NCI-H460 (cell line): ENCODE measurements at regions not wholly inside any gene's neighbourhood (a gene's known extent, or its start where the extent isn't known, plus 50 kb on each side); places are given as distances from the start of the nearest gene placed in this dataset.
"Not testable (repeated sequence)": the region's sequence is repeated elsewhere in the genome, so short reads cannot be mapped to it uniquely, and the experiment has no call there.

Source experiments
- DNase-seq: peaks from one replicate; pipeline ENCODE4 v3.0.0-alpha.2; 2016; ENCODE audit warnings: low read depth; ENCODE audit errors: extremely low read depth

DNA sequence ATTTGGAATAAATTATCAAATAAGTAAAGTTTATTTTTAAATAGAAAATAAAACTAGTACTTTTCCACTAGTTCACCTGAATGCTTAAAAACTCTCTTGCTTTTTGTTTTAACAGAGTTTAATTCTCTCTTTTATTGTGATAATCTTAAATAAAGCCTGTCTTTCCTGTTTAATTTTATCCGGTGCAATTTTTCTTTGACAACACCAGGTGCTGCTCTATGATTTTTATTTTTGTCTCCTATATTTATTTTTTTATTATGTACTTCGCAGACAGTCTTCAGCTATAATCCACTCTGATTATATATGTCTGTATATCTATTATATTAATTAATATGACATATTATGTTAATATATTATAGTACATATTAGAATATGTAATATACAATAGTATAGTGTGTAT, 1293.0 kb upstream of the EPHA6 start:
- DNase-seq, result no peak

DNA sequence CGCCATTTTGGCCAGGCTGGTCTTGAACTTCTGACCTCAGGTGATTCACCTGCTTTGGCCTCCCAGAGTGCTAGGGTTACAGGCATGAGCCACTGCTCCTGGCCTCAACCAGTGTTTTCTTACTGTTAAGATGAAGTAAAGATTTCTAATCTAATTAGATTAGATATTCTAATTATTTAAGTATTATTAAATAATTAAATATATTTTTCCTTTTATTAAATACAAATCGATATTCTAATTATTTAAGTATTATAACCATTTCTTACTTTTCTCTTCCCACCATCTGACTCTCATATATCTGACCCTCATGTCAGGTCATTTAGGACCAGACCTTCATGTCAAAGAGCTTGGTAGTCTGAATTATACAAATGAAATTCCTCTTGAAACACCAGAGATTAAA, 1291.9 kb upstream of the EPHA6 start:
- DNase-seq, result no peak

DNA sequence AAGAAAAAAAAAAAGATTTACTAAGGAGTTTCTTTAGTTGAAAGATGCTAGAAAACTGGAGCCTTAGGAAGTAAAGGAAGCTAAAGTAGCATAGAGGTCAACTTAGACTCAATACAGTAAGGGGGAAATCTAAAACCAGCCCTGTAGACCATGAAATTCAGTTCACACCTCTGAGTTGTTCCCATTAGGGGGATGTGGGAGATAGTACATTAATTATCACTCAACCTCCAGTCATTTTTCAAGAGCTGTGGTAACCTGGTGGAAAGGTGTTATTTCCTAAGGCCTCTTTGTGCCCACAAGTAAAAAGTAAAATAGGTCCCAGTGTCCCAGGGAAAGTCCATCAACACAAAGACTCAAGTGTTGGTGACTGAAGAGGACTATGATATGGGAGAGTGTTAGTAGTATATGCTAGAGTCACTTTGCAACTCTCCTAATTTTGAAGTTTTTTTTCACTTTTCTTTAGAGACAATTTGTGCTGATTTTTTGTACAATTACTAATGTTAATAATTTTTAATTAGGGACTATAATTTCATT, 1274.4 kb upstream of the EPHA6 start:
- DNase-seq, result no peak

DNA sequence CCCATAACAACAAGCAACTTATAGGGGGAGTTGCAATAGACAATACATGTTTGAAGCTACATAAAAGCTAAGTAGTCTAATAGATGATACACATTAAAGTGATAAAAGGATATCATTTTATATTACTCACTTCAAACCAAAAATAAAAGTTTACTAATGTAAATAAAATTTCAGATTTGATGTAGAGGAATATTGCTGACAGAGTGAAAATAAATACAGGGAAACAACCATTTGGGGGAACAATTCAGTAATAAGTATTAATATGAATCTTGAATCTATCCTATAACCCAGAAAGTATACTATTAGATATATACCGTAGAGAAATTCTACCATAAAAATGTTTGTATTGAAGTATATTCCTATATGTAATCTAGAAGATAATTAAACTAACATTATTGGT, 1248.9 kb upstream of the EPHA6 start:
- no peak for DNase-seq

DNA sequence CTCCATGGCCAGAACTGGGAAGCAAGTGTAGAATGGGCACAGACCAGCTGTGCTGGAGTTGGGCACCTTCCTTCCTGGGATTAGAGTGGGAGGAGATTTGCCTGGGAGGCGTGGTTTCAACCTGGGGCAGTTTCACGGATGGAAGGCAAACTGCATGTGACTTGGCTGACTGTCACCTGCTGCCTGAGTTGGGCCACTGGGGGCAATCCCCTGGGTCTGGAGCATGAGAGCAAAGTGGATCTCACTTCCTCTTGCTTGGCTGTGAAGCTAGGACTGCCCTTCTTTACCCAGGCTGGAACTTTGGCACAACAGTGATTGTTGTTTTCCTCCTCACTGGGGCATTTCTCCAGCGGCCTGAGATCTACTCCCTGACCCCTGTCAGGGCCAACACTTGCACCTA, 1247.0 kb upstream of the EPHA6 start:
- no peak for DNase-seq

DNA sequence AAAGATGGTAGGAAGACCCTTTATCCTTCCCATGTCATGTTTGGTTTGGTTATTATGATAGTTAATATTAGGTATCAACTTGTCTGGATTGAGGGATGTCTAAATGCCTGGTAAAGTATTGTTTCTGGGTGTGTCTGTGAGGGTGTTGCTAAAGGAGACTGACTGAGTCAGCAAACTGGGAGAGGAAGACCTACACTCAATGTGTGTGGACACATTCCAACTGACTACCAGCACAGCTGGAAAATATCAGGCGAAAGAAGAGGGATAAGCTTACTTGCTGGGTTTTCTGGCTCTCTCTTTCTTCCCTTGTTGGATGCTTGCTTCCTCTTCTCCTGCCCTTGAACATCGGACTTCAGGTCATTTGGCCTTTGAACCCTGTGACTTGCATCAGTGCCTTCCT, 1227.6 kb upstream of the EPHA6 start:
- DNase-seq, result no peak

DNA sequence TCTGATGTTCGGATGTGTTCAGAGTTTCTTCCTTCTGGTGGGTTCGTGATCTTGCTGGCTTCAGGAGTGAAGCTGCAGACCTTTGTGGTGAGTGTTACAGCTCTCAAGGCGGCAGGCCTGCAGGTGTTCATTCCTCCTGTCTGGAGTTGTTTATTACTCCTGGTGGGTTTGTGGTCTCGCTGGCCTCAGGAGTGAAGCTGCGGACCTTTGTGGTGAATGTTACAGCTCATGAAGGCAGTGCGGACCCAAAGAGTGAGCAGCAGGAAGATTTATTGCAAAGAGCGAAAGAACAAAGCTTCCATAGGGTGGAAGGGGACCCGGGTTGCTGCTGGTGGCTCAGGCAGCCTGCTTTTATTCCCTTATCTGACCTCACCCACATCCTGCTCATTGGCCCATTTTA, 1226.8 kb upstream of the EPHA6 start:
- not testable (repeated sequence) for DNase-seq

DNA sequence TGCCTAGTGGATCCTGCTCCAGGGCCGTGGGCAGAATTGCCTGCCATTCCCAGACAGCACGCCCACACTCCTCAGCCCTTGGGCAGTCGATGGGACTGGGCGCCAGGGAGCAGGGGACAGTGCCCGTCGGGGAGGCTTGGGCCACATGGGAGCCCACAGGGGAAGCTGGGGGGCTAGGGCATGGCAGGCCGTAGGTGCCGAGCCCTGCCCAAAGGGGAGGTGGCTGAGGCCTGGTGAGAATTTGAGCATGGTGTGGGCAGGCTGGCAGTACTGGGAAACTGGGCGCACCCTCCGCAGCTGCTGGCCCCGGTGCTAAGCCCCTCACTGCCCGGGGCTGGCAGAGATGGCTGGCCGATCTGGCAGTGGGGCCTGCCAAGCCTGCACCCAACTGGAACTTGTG, 1225.9 kb upstream of the EPHA6 start:
- DNase-seq, result no peak

DNA sequence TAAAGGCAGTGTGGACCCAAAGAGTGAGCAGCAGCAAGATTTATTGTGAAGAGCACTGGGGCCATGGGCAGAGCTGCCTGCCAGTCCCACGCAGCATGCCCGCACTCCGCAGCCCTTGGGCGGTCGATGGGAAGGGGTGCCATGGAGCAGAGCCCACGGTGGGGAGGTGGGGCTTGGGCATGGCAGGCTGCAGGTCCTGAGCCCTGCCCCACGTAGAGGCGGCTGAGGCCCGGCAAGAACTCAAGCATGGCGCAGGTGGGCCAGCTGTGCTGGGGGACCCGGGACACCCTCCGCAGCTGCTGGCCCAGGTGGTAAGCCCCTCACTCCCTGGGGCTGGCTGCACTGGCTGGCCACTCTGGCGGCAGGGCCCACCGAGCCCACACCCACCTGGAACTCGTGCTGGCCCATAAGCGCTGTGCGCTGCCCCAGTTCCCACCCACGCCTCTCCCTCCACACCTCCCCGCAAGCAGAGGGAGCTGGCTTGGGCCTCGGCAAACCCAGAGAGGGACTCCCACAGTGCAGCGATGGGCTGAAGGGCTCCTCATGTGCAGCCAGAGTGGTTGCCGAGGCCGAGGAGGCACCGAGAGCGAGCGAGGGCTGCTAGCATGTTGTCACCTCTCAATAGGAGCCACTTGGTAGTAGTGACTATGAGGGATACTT, 1218.8 kb upstream of the EPHA6 start:
- DNase-seq, result no peak

DNA sequence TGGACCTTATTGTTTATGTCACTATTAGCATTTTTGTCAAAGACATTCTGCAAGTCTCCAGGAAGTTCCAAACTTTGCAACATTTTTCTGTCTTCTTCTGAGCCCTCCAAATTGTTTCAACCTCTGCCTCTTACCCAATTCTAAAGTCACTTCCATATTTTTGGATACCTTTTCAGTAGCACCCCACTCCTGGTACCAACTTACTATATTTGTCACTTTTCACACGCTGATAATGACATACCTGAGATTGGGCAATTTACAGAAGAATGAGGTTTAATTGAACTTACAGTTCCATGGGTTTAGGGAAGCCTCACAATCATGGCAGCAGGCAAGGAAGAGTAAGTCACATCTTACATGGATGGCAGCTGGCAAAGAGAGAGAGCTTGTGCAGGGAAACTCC, 1206.5 kb upstream of the EPHA6 start:
- DNase-seq, result no peak

DNA sequence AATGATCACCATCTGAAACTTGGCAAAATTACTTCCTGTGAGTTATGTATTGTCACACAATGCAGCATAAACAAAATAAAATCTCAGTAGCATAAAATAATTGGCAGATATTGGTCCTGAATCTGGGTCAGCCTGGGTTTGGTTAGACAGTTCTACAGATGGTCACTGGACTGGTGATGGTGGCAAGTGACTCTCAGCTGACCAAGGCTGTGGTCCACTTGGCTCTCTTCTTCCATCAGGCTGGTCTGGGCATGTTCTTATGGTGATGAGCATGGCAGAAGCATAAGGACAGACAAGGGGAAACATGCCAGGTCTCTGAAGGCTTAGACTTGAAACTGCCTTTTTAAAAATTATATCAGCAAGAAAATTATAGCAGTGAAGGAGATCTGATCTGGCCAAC, 1205.0 kb upstream of the EPHA6 start:
- no peak for DNase-seq

DNA sequence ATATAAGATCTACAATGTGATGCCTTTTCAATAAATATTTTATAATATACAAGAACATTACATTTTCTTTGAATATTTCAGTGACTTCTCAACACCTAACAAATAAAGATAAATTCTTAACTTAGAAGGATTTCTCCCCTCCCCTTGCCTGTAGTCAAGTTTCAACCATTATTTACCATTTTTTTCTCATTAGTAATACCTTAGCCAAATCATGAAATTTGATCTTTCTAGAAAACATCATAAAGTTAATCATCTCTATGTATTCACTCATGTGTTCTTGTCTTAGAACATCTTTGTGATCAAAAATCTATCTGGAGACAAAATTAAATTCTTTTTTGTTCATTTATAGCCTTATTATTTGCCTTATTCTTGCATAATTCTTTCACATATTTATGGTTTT, 1201.8 kb upstream of the EPHA6 start:
- DNase-seq, result no peak

DNA sequence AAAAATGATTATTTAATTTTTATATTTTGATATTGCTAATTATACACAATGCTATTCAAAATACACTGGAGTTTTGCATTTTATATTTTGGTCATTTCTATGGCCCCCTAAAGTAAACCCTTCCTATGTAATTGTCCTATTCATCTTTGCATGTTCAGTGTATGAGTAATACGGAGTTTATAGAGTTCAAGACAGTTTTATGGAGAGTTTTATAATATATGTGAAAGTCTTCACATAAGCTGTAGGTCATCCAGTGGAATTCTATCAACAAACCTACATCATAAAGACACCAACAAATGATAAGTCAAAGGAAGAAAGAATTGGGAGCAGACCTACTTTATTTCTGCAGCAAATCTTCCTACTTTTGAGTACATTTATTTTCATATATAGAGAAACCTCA, 1200.4 kb upstream of the EPHA6 start:
- no peak for DNase-seq

DNA sequence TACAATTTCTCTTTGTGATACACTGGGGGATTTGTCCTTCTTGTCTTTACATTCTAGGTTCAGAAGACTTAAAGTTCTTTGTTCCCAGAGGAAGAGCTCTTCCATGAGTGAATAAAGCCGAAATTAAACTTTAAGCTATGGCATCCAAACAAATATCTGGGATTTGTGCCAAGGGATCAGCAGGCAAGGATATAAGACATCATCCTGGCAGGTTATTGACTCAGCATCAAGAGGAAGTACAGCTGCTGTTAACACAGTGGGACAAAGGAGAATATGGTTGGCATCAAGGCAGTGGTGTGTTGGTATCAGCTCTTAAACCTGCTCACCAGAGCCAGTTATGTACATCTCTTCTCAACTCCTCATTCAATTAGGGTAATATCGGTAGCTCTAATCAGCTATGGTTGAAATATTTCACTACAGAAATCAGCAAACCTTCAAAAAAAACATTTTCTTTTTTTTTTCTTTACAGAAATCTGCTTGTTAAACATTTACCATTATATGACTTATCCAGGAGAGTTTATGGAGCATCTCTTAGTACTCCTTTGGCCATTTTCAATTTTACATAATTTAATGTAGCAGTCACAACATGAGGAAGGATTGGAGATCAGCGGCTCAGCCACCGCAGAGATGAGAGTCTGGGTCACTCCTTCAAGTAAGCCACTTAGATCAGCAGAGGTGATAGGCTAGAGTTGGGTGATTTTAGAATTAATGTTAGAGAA, 1198.6 kb upstream of the EPHA6 start:
- DNase-seq, result no peak

DNA sequence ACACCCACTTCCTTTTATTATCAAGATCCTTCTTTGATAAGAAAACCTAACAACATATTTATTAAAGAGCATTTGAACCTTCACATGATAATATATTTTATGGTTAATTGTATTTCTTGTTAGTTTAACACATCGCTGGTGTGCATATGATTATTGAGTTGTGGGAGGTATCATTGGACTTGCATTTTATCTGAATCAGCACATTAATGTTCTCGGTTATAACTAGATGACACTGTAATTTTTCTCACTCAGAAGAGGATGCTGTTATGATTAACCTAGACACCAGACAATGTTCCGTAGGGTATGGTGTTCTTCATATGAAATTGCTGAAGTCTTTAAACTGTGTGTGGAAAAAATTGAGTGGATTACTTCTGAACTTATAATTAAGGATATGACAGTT, 1188.3 kb upstream of the EPHA6 start:
- DNase-seq, result no peak

DNA sequence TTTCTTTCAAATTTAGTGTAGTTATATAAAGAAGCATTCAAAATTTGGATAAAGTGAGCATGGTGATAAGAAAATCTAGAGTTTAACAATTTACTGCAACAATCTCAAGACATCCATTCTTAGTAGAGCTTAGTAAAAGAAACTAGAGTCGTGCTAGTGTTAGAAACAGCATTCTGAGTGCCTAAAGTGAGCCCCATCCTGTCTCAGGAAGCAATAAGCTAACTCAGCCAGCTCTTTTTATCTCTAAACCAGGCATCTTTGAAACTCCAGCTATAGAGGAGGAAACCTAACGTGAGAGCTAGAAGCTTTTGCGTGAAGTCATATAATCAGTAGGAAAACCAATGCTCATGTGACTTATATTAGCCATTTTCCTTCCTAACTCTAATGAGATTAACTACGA, 1187.1 kb upstream of the EPHA6 start:
- no peak for DNase-seq

DNA sequence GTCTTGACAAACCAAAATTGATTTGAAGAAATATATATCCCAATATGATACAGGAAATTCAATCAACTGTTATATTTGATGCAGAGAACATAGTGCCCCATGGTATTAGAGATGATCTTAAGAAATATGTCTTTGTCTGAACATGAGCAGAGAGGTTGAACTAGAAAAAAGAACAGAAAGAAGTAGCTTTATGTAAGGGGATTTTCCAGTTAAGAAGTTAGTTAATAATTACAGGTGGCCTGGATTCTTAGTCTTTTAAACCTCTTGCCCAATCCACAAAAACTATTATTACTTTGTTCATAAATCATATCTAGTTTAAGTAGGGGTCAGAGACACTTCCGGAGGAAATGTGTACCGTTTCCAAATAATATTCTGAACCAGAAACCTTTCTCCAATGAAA, 1186.7 kb upstream of the EPHA6 start:
- no peak for DNase-seq

DNA sequence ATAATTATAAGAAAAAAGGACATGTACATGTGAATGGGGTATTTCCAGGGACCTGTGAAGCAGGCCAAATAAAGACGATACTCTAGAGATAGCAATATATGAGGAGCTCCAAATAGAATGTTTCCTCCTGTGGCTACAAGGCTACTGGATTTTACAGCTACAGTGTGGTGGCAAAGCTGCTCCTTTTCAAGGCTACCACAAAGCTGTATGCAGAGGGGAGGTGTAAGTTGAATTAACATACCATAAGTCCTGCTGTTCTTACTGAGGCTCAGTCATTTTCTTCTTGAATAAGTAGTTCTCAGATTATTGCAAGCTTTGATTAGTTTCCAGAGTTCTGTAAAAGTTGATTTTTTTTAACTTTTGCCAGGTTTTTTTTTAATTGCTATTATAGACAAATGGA, 1184.6 kb upstream of the EPHA6 start:
- DNase-seq, result no peak

DNA sequence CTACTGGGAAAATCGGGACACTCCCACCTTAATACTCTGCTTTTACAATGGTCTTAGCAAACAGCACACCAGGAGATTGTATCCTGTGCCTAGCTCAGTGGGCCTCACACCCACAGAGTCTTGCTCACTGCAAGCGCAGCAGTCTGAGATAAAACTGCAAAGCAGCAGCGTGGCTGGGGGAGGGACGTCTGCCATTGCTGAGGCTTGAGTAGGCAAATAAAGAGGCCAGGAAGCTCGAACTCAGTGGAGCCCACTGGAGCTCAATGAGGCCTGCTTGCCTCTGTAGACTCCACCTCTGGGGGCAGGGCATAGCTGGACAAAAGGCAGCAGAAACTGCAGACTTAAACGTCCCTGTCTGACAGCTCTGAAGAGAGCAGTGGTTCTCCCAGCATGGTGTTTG, 1169.1 kb upstream of the EPHA6 start:
- no peak for DNase-seq

DNA sequence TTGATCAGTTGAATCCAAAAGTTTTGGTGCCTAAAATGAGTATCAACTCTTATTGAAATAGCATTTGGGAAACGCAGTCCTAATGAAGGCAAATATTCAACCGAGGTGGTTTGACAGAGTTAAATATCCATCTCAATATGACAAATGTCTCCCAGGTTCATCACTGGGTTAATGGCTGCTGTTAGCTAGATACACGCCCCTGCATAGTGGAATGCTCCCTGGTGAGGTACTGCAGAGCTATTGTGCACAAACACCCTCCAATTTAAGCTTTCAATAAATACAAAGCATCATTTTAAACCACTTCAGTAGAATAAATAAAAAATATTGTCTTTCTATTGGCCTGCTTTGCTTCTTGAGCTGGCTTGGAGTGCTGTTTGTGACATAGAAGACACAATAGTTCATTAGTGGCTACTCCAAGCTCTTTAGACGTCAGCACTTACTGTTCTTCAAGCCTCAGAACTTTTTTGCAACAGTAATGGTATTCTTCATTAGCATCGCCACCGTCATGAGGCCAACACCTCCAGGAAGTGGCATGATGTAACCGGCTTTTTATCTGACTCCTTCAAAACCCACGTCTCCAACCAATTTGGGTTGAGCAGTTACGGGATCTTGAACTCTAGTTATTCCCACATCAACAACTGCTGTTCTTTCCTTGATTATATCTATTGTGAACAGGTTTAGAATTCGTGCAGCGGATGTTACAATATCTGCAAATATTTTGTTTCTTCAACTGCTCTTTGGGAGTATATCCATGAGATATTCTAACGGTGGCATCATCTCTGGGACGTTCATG, 1159.6 kb upstream of the EPHA6 start:
- DNase-seq, result no peak

DNA sequence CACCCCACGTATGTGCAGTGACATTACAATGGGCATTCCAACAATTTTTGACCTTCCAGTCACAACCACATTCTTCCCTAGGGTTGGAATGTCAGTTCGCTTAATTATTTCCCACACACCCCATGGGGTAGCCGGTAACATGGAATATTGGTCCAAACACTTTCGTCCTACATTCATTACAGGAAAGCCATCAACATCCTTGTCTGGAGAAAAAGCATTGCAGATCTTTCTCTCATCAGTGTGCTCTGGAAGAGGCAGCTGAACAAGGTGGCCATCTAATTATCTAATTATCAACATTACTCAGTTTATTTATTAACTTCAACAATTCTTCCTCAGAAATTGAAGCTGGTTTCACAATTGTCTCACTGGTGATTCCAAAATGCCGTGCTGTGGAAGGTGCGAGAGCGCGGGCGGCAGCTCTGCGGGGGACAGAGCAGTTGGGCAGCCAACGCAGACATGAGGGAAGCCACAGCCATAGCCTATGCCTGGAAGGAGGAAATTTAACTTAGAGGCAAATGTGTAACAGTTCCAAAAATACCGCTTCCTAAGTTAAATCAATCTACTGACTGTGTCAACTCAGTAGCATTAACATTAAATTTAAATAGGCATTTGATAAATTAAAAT, 1158.9 kb upstream of the EPHA6 start:
- no peak for DNase-seq
